Left renal cortex interstitium (tissue), 4 donors: ENCODE measurements at regions not wholly inside any gene's neighbourhood (a gene's known extent, or its start where the extent isn't known, plus 50 kb on each side); places are given as distances from the start of the nearest gene placed in this dataset.
"Not testable (repeated sequence)": the region's sequence is repeated elsewhere in the genome, so short reads cannot be mapped to it uniquely, and the experiment has no call there.

ENCODE experiments used
- DNase-seq, 4 donors: peaks; one replicate each; pipeline ENCODE4 v3.0.0-alpha.2; 2013; ENCODE audit warnings: low read depth in 4 of 4, low spot score in 2 of 4, missing footprints in 1 of 4

DNA sequence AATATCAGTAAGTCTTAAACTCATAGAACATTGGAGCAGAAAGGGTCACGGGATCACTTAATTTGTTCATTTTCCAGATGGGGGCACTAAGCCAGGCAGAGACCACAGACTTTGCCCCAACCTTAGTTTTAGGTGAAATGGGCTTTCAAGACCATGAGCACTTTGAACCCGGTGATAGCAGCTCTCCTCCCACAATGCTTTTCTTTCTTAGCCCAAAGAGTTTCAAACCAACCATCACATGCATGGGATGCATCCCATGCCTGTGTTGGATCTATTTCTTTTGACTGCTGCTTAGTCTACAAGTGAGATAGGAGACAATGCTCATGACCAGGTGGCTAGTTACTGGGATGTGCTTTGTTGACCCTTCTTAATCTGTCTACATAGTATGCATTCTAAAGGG lies 240.6 kb downstream of the NUF2 start:
- DNase-seq = no peak

DNA sequence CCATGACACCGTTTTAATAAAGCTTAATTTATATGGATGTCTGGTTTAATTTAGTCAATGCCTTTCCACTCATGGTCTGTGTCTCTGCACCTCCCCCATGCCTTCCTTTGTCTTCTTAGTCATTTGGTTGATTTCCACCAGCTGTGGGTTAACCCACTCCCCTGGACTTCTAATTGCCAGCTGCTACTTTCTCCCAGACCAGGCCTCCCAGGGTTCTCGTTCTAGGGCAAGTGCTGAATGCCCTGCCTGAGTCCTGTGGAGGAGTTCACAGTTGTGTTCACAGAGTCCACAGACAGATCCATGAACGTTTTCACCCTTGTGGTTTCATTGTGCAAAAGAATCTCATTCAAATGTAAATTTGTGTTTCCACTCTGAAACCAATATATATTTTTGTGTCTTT lies 243.4 kb downstream of the NUF2 start:
- DNase-seq = no peak

DNA sequence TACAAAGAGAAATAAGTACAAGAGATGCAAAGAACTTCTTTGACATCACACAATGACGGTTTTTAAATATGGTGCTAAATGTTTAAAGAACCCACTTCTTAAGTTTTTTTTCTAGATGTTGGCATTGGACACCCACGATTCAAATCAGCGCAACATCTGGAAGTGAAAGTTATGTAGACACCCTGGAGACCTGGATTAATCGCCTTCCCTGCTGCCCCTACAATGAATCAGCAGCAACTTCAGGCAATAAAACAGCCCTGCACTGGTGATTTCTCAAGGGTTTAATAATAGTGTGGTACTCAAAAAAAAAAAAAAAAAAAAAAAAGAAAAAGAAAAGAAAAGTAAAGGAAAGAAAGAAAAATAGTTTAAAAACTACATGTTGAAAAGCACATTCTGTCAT lies 248.3 kb downstream of the NUF2 start:
- DNase-seq = no peak

DNA sequence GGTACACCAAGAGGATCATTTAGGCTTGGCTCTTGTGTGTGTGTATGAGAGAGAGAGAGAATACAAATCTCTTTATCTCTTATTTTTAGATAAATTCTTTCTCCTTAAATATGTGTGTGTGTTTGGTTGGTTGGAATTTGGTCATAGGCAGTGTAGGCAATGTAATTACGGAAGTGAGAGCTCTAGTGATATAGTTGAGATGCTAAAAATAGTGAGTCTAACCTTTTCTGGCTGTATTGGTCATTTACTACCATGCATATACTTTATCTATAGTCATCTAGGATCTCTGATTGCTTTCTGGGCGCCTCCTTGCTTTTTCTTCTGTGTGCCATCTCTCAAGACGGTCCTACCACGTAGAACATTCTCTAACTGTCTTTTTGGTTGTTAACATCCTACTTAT lies 250.2 kb downstream of the NUF2 start:
- no peak for DNase-seq

DNA sequence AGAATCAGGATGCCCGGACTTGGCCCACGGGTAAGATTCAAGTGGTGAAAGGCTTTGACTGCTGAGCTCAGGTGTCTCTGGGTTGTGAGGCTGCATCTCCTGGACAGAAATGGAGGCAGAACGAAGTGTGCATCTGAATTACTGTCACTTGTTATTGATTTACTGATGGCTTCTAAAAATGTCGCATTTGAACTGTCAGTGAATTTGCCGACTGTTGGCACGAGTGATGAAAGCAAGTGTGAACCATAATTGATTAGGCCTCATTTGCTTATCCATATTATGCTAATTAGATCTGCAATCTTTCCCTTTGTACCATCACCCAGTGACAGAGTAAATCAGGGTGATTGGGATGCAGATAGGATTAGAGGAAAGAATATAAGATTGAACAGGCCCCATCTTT lies 252.4 kb downstream of the NUF2 start:
- DNase-seq = no peak

- no peak for DNase-seq
Measured at GRCh38 chr1:163580926-163581325, 259.2 kb downstream of the NUF2 start.

DNA sequence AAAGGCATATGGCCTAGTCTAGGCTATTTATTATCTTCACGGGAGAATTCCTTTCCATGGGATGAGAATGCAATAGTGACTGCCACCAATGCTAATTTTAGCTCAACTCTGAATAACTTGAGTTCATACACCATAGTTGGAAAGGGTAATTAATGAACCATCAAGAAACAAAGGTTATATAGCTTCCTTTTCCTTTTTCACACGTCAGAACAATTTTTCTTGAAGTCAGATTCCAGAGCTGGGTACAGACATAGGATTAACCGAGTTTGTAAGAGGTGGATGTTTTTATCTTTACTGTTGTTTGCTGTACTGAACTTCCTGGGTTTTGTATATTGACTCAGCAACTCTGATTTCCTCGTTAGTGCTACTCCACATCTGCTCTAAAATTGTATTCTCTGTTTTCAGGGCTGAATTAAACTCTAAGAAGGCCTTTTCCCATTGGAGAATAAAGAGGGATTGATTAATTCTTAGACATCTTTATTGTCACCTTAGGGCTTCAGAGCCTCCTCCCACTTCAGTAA lies 262.0 kb downstream of the NUF2 start:
- no peak for DNase-seq

DNA sequence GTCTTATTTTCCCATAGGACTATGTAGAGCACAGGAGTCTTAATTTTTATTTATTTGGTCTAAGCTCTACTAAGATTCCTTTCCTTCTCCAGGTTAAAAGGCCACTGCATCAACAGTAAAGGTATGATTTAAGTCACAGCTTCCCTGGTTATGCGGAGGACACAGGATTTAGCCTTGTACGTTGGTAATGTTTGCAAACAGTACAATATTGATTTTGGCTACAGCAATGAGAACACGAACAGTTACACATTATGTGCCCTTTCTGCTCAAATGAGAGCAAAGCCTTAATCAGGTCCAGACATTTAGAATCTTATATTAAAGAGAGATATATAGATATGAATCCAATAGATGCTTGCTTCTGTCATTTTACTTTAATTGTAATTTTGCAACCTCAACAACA lies 264.0 kb downstream of the NUF2 start:
- no peak for DNase-seq

- no peak for DNase-seq
Measured at GRCh38 chr1:163588796-163589195, 267.0 kb downstream of the NUF2 start.

- no peak for DNase-seq
Measured at GRCh38 chr1:163589735-163590134, 268.0 kb downstream of the NUF2 start.

DNA sequence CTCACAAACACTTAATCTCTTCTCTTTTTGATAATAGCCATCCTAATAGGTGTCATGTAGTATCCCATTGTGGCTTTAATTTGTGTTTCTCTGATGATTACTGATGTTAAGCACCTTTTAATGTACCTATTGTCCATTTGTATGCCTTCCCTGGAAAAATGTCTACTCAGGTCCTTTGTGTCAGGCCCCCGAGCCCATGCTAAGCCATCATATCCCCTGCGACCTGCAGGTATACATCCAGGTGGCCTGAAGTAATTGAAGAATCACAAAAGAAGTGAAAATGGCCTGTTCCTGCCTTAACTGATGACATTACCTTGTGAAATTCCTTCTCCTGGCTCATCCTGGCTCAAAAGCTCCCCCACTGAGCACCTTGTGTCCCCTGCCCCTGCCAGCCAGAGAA lies 269.4 kb downstream of the NUF2 start:
- not testable (repeated sequence) for DNase-seq

DNA sequence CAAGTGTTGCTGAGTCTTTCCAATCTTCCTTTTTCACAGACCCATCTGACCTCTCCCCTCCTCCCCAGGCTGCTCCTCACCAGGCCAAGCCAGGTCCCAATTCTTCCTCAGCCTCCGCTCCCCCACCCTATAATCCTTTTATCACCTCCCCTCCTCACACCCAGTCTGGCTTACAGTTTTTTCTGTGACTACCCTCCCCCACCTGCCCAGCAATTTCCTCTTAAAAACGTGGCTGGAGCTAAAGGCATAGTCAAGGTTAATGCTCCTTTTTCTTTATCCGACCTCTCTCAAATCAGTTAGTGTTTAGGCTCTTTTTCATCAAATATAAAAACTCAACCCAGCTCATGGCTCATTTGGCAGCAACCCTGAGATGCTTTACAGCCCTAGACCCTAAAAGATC lies 270.9 kb downstream of the NUF2 start:
- not testable (repeated sequence) for DNase-seq

DNA sequence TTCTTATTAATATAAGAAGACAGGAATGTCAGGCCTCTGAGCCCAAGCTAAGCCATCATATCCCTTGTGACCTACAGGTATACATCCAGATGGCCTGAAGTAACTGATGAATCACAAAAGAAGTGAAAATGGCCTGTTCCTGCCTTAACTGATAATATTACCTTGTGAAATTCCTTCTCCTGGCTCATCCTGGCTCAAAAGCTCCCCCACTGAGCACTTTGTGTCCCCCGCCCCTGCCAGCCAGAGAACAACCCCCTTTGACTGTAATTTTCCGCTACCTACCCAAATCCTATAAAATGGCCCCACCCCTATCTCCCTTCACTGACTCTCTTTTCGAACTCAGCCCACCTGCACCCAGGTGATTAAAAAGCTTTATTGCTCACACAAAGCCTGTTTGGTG lies 274.4 kb downstream of the NUF2 start:
- not testable (repeated sequence) for DNase-seq

- DNase-seq = peak in 1 of 4 donors; percentile 23
Measured at GRCh38 chr1:163596541-163597258, 274.9 kb downstream of the NUF2 start.

- no peak for DNase-seq
Measured at GRCh38 chr1:163604321-163604720, 282.6 kb downstream of the NUF2 start.

DNA sequence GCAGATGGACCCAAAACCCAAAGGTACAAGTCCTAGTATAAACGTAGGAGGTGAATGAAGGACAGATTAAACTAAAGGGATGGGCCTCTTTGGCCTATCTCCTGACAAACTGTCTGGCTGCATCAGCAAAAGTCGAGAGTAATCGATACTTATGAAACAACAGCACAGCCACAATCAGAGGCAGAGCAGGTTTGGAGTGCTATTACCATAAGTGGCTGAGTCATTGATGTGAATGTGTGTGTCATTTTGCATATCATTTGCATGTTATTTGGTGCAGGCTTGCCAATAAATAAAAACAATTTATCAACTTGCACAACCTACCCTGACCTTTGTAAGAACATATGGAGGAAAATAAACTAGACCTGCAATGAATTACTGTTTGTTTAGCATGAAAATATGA lies 283.1 kb downstream of the NUF2 start:
- DNase-seq = no peak

DNA sequence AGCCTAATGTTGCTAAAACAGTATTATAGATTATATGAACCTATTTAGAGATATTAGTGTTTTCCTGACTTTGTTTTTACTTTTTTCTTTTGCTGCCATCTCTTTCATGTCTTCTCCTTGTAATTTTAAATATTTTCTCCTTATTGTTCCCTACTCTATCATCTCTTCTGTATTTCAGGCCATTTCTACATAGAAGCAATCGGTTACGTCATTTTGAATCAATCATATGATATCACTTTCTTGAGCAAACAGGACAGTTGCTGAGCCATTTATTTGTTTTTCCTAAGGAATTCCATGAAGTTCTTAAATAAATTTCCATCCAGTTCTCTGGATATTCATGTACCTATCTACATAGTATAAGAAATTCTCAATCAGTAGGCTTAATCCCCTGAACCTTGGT lies 287.2 kb downstream of the NUF2 start:
- DNase-seq = no peak

DNA sequence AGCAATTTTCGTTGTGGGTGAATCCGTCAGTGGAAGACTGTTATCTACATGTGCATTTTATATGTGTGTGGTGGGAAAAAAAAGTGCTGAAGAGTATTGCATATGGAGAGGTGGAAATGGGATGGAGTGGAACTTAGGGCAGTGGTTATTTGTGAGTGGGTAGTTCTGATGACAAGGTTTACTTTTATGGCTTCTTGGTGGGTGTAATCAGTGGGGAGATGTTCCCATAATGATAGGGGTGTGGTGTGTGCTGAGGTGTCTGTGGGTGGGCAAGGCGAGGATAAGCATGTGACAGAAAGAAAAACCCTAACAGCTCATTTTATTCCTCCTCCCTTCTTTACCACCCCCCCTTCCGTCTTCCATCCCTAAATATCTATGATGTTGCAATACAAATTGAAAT lies 288.1 kb downstream of the NUF2 start:
- DNase-seq = no peak

DNA sequence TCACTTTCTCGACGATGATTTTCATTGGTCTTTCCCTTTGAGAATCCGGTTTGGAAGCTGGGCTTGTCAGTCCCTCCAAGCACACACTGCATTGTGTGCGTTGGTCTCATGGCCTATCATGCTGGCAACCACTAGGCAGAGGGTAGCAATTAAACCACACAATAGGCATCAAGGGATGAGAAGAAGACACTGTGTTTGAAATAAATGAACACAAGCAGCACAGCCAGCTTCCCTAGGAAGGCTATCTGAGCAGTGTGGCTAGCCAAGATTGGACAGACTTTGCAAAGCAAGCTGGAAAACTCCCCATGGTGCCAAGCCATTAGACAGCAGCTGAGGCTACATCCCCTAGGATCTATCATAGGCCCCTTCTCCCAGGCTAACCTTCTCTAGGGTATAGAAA lies 288.7 kb downstream of the NUF2 start:
- no peak for DNase-seq

- no peak for DNase-seq
Measured at GRCh38 chr1:163614361-163614760, 292.6 kb downstream of the NUF2 start.

- DNase-seq = no peak
Measured at GRCh38 chr1:163628034-163628773, 306.4 kb downstream of the NUF2 start.

- DNase-seq = no peak
Measured at GRCh38 chr1:163632269-163632668, 310.5 kb downstream of the NUF2 start.
